ENCODE measurements at regions not wholly inside any gene's neighbourhood (a gene's known extent, or its start where the extent isn't known, plus 50 kb on each side); places are given as distances from the start of the nearest gene placed in this dataset.

DNA sequence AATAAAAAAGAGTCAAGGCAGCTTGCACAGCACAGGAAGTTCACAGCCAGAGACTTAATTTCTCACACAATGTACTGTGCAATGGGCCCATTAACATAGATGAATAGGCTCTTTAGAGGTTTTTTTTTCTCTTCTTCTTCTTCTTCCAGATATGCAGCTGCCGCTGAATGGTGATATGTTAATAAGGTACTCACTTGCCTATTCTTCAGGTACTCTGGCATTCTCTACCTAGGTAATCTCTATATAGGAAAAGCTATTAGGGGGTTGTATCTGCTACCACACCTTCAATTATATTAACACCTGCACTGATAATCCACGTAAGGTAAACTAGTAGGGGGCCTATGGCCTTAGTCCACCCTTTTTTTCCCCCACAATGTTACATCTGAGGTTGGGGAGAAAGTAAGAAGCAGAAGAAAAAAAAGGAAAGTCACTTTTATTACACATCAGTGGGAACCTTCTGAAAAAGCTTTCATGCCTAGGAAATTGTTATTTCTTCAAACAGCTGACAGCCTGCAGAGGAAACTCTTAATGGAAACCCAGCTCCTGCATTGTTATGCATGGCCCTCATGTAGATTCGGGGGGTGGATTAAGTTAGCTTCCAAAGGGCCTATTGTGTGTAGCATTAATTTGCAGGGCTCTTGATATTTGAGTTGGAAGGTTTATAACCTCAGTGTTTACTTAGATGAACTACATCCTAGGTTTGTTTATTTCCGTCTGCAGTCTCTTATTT lies 525.5 kb downstream of the ZIC1 start:
- H3K36me3 Mint-ChIP-seq (ENCODE audit: insufficient read depth, unreplicated experiment): no peaks in the 10 kb centered on the region
- DNase-seq (ENCODE audit: unreplicated experiment): no peak
- no peak overlapping the region for H3K4me3 Mint-ChIP-seq (ENCODE audit: unreplicated experiment)
- no peak overlapping the region for H3K27ac Mint-ChIP-seq (ENCODE audit: low read depth, unreplicated experiment)
- H3K4me1 Mint-ChIP-seq (ENCODE audit: insufficient read depth, unreplicated experiment): no peaks in the 10 kb centered on the region
- BruUV-seq (replicated peaks): no TSS peak
- H3K9me3 Mint-ChIP-seq (ENCODE audit: unreplicated experiment): no peaks in the 10 kb centered on the region
- intact Hi-C loops (cut with micrococcal nuclease): no loop called here
- ChIA-PET POLR2A (no interaction called here), CTCF (interaction anchor here (0.6 to 0.7 kb wide), 2 partner anchors 138 to 169 kb away, joined by 3 read pairs; no protein-coding TSS in a partner anchor)
- peaks cover 27% of the 10 kb centered on the region for H3K27me3 Mint-ChIP-seq (ENCODE audit: insufficient read depth, unreplicated experiment)
- no peak for TF ChIP-seq CTCF (IDR thresholded peaks at IDR 0.05; ENCODE audit: unreplicated experiment)

DNA sequence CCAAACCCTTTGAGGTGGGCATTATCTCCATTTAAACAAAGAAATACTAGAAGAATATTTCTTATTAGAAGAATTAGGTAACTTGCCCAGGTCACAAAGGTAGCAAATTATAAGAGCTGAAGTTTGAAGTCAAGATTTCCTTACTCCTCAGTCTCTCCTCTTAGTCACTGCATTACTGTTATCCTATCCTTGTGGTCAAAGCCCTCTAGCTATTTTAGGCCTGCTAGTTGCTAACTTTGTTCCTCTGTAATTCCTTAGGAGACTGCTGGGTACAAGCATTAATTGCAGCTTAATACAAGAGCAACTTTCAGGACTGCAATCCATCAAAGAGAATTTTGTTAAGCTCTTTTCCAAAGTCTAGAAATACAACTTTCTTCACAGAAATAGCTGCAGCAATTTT lies 528.2 kb downstream of the ZIC1 start:
- ChIA-PET POLR2A (interaction anchor here (0.6 kb wide), 1 partner anchor 622 kb away, joined by 3 read pairs; no protein-coding TSS in a partner anchor), CTCF (interaction anchor here (0.7 kb wide), 1 partner anchor 21 kb away, joined by 3 read pairs; no protein-coding TSS in a partner anchor)
- no peak overlapping the region for H3K27ac Mint-ChIP-seq (ENCODE audit: low read depth, unreplicated experiment)
- H3K4me3 Mint-ChIP-seq (ENCODE audit: unreplicated experiment): no peak overlapping the region
- no peaks in the 10 kb centered on the region for H3K9me3 Mint-ChIP-seq (ENCODE audit: unreplicated experiment)
- H3K36me3 Mint-ChIP-seq (ENCODE audit: insufficient read depth, unreplicated experiment): no peaks in the 10 kb centered on the region
- DNase-seq (ENCODE audit: unreplicated experiment): no peak
- peaks cover 19% of the 10 kb centered on the region for H3K27me3 Mint-ChIP-seq (ENCODE audit: insufficient read depth, unreplicated experiment)
- no TSS peak for BruUV-seq (replicated peaks)
- H3K4me1 Mint-ChIP-seq (ENCODE audit: insufficient read depth, unreplicated experiment): no peaks in the 10 kb centered on the region
- intact Hi-C loops (cut with micrococcal nuclease): no loop called here
- no peak for TF ChIP-seq CTCF (IDR thresholded peaks at IDR 0.05; ENCODE audit: unreplicated experiment)

DNA sequence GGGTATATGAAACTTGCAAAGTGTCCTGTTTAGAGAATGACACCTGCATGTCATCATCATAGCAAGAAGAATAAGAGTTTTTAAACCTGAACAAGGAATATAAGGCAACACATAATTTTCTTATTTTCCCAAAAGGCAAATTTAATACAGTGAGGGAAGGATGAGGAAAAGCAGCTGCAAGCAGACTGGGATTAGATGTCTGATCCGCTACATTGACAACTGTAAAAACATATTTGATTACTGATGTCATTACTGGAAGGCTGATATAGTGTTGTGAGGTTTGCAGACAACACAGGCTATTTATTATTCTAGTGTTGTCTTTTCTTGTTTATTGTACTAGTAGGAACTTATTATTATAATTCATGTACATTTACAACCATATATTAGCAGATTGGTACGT lies 528.7 kb downstream of the ZIC1 start:
- no peak overlapping the region for H3K4me3 Mint-ChIP-seq (ENCODE audit: unreplicated experiment)
- BruUV-seq (replicated peaks): no TSS peak
- no peak for DNase-seq (ENCODE audit: unreplicated experiment)
- H3K36me3 Mint-ChIP-seq (ENCODE audit: insufficient read depth, unreplicated experiment): no peaks in the 10 kb centered on the region
- TF ChIP-seq CTCF (IDR thresholded peaks at IDR 0.05; ENCODE audit: unreplicated experiment): no peak
- intact Hi-C loops (cut with micrococcal nuclease): no loop called here
- ChIA-PET POLR2A (no interaction called here), CTCF (no interaction called here)
- H3K27ac Mint-ChIP-seq (ENCODE audit: low read depth, unreplicated experiment): no peak overlapping the region
- no peaks in the 10 kb centered on the region for H3K9me3 Mint-ChIP-seq (ENCODE audit: unreplicated experiment)
- peaks cover under 1% of the 10 kb centered on the region for H3K4me1 Mint-ChIP-seq (ENCODE audit: insufficient read depth, unreplicated experiment)
- peaks cover 19% of the 10 kb centered on the region for H3K27me3 Mint-ChIP-seq (ENCODE audit: insufficient read depth, unreplicated experiment)

- no peak for DNase-seq (ENCODE audit: unreplicated experiment)
- ChIA-PET POLR2A (no interaction called here), CTCF (no interaction called here)
- Mint-ChIP-seq H3K9me3 (ENCODE audit: unreplicated experiment) (no peaks in the 10 kb centered on the region), H3K4me1 (ENCODE audit: insufficient read depth, unreplicated experiment) (peaks cover 10% of the 10 kb centered on the region), H3K27me3 (ENCODE audit: insufficient read depth, unreplicated experiment) (peaks cover 14% of the 10 kb centered on the region), H3K4me3 (ENCODE audit: unreplicated experiment) (no peak overlapping the region), H3K36me3 (ENCODE audit: insufficient read depth, unreplicated experiment) (no peaks in the 10 kb centered on the region), H3K27ac (ENCODE audit: low read depth, unreplicated experiment) (no peak overlapping the region)
- BruUV-seq (replicated peaks): no TSS peak
- TF ChIP-seq CTCF (IDR thresholded peaks at IDR 0.05; ENCODE audit: unreplicated experiment): no peak
- intact Hi-C loops (cut with micrococcal nuclease): no loop called here
These were observed 530.3 kb downstream of the ZIC1 start for GRCh38 chr3:147939425-147939824.
